Stimulated activated CD8-positive, alpha-beta memory T cell treated with anti-CD3 and anti-CD28 coated beads, Interleukin-2, amount 100 ng/mL, for 1 hour (primary cell): ENCODE measurements at regions not wholly inside any gene's neighbourhood (a gene's known extent, or its start where the extent isn't known, plus 50 kb on each side); places are given as distances from the start of the nearest gene placed in this dataset.
"Not testable (repeated sequence)": the region's sequence is repeated elsewhere in the genome, so short reads cannot be mapped to it uniquely, and the experiment has no call there.

Experiments used
- DNase-seq, 2 donors: peaks; one replicate each; pipeline ENCODE4 v3.0.0-alpha.2; 2020; ENCODE audit warnings: low read depth in 2 of 2

DNA sequence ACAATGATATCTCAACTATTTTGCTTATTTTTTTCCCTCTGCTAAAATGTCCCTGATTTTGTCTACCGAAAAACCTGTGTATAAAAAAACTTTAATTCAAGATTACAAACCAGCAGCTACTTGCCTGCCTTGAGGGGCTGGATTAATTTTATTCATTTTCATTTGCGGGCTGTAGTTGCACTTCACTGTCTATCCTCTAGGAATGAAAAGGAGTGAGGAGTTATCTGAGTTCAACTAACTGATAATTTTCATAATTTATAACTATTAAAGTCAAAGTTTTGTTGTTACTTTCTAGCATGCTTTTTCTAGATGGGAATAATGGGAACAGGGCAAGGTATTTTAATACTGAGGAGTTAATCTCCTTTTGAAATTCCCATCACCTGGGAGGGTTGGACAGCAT is 50.3 kb upstream of the AGTPBP1 start:
- not testable (repeated sequence) for DNase-seq

DNA sequence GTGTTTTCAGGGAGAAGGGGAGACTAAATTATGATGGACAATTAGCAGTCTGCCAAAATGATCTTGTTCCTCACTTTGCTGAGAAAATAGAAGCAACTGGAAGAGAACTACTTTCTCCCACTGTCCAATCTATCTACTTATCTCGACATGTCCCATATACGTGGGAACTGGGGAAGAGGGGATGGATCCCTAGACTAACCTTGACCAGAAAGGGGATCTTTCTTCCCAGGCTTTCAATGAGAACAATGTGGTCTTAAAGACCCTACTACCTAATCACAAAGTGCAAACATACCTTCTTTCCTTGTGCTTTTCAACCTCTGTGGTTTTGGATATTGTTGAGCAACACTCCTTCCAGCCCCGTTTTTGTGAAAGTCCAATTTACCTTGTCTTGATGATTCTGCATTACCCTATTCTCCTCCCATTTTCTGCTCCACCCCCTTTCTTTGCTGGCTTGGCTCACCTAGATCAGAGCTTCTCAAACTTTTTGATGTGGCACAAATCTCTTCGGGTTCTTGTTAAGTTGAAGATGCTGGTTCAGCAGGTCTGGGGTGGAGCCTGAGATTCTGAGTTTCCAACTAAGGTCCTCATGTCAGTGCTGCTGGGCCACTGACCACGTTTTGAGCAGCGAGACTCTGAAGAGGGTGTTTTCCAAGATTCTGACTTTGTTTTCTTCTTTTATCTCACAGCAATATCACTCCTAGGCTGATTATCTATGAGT is 61.4 kb upstream of the AGTPBP1 start:
- DNase-seq = peak in 1 of 2 donors; percentile 2

DNA sequence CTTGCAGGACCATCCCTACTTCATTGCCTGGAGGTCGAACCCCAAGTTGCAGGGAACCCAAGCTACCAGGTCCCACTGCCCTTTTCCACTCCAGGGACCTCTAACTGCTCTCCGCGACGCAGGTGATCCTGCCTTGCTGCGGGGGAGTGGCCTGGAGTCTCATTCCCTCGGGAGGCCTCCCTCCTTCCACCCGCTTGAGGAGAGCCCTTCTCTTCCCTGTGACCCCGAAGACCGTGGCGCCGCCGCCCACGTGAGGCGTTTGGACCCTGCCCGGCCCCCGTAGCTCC is 63.0 kb upstream of the AGTPBP1 start:
- DNase-seq = not testable (repeated sequence)

DNA sequence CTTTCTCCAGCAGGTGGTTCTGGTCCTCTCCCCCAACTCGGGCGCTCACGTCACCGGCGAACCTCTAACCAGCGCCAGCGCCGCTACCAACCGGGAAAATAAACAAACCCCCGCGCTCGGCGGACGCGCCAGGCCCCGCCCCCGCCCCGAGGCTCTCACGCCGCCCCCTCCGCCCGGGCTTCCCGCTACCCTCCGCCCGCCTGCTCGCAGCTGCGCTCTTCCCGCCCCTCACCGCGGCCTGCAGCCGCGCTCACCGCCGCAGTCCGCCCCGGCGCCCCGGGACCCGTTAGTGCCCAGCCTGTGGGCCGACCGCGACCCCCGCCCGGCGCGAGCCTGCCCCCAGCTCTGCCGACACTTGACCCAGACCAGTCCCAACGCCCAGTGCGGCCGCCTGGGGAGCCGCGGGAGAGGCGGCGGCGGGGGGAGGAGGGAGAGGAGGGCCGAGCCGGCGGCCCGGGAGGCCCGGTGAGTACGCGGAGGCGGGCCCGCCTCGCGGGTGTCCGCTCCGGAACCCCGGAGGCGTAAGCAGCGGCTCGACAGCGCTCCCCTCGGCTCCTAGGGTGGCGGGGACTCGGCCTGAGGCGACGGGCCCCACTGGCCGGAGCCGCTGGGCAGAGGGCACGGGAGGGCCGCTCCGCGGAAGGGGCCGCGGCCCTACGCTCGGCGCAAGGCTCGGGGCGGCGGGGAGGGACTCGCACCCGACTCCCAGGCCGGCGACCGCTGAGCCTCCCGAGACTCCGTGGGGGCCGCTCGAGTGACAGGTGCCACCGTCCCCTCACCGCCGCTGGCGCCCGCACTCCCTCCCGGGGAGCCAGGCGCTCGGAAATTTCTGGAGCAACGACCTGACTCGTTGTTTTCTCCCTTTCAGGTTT is 63.6 kb upstream of the AGTPBP1 start:
- DNase-seq = peak; percentile 45 to 62

DNA sequence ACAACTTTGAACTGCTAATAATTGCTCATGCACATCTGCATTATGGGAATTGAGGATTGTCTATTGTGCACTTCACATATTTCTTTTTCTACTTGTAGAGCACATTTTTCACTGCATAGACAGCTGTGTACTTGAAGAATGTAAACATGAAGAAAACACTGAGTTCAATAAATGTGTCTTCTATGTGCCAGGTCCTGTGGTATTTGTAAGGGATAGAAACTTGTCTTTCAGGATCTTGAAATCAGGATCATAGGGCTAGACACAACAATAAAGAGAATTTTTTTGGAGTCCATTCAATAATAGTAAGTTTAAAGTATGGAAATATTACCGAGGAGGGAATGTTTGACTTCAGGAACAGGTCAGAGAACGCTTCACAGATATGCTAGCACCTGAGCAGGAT is 66.6 kb upstream of the AGTPBP1 start:
- DNase-seq = not testable (repeated sequence)

DNA sequence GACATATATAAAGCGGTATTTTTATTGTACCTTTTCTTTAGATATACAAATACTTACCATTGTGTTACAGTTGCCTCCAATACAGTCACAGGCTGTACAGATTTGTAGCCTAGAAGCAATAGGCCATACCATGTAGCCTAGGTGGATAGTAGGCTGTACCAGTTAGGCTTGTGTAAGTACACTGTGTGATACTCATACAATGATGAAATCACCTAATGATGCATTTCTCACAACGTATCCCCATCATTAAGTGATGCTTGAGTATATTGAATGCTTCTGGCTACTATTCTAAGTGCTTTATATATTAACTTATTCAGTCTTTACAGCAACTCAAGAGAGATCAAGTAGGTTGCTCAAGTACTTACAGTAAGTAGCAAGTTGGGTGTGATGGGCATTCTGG is 71.6 kb upstream of the AGTPBP1 start:
- not testable (repeated sequence) for DNase-seq

DNA sequence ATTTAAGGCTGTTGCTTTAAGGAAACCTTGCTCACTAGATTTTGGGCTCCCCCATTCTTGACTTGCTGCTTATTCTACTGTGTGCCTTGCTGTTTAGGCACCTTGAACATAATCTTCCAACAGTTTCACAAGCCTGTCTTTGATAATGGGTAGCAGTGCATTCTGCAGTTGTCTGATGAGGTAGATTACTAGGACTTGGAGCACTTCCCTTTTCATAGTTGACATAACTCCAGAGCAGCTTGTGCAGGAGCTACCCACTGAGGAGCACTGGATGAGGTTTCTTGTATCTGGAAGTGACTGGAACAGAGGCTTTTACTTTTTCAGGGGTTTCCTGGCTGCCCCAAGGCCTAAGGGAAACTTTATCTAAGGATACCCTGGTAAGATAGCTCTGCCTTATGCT is 73.0 kb upstream of the AGTPBP1 start:
- DNase-seq = not testable (repeated sequence)

DNA sequence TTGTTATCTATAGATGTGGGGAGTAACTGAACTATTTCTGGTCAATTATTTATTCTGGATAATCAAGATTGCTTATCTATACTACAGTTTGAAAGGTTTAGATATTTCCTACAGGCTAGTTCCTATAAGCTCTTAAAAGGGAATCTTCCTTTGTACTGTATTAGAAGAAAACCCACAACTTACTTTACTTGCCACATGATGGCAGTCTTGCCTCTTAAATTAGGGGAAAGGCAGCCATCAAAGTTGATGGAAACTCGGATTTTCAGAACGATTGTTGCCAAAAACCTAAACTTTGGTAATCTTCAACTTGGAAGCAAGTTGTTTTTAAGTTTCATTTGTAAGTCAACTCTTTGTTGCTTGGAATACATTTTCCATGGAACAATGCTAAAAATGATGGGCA is 77.2 kb upstream of the AGTPBP1 start:
- not testable (repeated sequence) for DNase-seq

DNA sequence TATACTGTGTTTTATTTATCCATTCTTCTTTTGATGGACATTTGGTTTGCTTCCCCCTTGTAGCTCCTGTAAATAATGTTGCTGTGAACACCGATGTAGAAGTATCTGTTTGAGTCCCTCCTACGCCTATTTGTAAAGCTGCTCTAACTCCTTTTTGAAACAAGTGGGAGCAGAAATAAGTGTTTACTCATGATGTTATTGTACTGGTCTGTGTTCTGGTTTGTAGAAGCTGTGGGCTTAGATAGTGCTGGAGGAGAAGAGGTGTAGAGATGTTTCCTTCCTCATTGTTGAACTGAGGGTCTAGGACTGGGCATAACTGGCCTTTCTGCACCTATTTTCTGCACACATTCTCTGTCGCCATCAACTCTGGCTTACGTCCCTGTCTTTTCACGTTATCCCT is 78.8 kb upstream of the AGTPBP1 start:
- not testable (repeated sequence) for DNase-seq

DNA sequence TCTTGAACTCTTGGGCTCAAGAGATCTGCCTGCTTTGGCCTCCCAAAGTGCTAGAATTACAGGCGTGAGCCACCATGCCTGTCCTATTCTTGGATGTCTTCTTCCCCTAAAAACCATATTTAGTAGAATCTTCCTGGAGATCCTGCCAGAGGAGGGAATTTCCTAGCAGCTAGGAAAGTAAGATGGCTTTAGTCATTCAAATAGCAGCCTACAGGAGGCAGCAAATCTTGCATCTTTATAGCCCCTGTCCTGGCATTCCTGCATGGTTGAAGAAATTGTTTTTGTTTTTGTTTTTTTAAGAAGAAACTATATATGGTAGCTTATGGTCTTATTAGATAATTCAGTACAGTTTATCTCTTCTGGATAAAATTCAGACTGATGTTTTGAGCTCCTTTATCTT is 83.2 kb upstream of the AGTPBP1 start:
- not testable (repeated sequence) for DNase-seq

DNA sequence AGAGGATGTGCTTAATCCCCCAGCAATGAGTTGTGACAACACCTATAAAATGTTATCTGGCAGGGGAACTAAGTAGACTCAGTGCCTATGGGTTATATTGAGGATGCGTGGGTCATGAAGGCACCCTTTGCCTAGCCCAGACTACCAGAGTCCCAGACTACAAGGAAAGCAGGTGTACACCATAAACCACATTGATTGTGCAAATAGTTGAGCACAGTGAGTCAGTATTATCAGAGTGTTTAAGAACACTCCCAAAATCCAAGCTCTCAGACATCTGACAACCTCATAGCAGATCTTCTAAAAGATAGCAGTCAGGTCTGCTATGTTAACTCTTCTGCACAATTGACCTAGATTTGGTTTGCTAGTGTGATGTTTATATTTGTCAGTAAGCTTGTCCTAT is 92.8 kb upstream of the AGTPBP1 start:
- DNase-seq = not testable (repeated sequence)

DNA sequence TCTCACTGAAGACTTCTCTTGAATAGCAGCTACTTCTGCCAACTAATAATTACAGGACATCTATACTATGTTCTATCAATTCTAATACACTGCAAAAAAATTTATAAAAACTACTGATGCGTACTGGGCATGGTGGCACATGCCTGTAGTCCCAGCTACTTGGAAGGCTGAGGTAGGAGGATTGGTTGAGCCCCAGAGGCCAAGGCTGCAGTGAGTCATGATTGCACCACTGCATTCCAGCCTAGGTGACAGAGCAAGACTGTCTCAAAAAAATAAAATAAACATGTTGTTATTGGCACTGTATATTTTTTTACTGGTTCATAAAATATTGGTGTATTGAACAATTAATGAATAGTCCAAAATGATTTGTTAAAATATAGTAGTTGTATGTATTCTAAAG is 97.0 kb upstream of the NAA35 start:
- DNase-seq = not testable (repeated sequence)

DNA sequence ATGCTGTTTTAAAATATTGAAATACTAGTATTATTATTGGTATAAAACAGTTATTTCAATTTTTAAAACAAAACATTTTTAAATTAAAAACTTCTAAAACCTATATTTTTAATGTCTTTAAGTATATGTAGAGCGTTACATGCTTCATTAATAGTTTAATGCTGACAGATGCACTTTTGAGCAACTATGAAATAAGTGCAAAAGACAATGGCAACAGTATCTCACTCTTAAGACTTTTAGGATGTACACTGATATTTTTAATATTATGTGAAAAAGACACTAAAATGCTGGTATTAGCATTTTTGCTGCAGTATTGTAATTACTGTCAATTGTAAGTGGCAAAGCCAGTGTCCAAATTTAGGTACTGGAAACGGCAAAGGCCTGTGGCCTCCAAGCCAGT is 93.2 kb upstream of the NAA35 start:
- DNase-seq = not testable (repeated sequence)

DNA sequence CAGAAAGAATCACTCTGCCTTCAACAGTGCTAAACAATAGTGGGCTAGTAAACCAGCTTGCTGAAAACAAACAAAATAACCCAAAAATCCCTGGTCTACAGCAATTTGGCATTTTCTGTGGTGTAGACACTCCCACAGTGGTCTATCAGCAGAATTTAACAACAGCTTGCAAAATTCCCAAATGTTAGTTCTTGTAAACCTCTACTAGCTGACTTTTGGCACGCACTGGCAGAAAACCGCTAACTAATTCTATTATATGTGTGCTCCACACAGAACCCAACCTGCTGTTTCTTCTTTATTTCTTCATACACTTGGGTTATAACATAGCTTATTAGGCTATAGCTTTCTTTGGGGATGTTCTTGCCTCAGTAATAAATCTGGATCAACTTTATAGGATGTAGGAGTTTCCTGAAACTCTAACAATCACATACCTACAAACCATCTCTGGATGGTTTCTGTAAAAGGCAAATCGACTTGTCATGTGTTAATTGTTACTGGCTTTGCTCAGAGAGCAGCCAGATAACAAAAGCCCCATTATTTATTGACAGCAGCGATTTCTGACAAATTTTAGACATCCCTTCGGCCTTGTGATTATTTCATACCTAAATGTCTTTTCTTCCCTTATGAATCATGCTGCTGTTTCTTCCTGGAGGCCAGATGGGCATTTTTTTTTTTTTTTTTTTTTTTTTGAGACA is 82.7 kb upstream of the NAA35 start:
- no peak for DNase-seq

DNA sequence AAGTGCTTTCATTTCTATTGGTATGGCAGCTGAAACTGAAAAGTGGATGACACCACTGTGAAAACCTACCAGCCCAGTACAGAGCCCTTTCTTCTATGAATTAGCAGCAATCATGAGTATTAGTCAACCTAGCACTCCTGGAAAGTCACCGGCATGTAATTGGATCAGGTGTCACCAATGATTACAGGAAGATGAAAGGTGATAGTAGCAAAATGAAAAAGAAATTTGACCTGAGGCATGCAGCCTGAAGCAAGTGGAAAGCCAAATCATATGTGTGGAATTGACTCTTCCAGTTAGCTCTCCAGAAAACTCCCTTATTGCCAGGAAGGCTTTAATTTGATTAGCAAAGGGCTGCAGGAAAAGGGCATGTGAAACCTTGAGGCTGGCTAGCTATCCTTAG is 81.2 kb upstream of the NAA35 start:
- no peak for DNase-seq

DNA sequence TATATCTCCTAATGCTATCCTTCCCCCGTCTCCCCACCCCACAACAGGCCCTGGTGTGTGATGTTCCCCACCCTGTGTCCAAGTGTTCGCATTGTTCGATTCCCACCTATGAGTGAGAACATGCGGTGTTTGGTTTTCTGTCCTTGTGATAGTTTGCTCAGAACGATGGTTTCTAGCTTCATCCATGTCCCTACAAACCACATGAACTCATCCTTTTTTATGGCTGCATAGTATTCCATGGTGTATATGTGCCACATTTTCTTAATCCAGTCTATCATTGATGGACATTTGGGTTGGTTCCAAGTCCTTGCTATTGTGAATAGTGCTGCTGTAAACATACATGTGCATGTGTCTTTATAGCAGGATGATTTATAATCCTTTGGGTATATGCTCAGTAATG is 79.1 kb upstream of the NAA35 start:
- DNase-seq = not testable (repeated sequence)

DNA sequence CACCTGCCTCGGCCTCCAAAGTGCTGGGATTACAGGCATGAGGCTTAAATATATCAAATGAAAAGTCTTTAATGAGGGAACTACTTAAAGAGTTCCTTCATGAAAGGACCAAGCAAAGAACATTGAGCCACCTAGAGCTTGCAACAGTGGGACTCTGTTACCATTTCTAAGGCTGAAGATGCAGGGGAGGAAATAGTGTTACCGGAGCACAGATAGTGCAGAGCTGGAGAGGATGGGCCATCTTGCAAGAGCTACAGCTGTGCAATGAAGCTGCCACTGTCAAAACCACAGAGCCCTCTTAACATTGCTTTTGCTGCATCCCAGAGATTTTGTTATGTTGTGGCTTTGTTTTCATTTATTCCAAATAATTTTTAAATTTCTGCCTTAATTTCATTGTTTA is 77.1 kb upstream of the NAA35 start:
- no peak for DNase-seq

DNA sequence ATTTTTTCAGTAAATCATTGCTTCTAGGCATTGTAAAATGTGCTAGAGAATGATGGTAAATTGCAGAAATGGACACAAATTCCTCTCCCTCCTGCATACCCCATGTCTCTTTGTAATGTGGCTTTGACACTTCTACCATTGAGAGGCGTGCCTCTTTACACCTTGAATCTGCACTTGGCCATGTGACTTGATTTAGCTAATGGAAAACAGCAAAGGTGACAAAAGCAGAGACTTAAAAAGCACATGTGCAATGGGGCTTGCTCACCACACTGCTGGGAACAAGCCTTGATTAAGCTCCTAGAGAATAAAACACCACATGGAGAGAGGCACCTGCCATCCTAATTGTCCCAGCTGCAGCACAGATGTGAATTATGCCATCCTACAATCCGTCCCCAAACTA is 69.9 kb upstream of the NAA35 start:
- DNase-seq = no peak

DNA sequence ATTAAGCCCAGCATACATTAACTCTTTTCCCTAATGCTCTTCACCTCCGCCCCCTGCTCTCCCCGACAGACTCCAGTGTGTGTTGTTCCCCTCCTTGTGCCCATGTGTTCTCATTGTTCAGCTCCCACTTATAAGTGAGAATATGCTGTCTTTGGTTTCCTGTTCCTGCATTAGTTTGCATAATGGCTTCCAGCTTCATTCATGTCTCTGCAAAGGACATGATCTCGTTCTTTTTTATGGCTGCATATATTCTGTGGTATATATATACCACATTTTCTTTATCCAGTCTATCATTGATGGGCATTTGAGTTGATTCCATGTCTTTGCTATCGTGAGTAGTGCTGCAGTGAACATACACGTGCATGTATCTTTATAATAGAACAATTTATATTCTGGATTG is 69.3 kb upstream of the NAA35 start:
- not testable (repeated sequence) for DNase-seq

DNA sequence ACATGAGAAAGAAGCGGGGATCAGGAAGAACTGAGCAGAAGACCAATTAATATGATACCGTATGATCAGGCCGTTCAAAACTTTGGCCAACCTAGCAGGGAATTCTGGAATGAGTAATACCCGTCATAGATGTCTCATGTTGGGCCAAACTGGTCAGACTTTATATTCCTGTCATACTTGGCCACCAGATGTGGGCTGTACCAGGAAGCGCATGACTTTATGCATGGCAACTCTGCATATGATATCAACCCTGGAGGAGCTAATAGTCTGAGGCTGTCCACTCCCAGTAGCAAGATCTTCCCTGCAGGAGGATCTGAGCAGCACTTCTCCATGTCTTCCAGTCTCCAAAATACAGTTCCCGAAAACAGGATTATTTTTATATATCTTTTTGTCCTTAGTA is 68.5 kb upstream of the NAA35 start:
- no peak for DNase-seq

DNA sequence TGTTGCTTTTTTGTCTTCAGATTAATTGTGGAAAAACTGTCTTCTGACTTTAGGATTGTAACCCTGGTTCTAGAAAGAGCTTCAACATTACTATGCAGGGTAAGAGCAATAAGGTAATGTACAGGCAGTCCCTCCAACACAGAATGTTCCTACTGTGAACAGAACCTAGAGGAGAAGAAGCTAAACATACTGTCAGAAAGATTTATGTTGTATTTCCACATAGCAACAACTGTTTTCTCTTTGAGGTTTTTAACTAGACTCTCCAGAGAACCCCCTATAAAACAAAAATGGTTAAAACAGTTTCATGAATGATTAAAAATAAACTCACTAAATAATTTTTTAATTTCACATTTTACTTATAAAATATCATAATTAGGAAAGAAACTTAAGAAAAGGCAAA is 64.3 kb upstream of the NAA35 start:
- DNase-seq = no peak

DNA sequence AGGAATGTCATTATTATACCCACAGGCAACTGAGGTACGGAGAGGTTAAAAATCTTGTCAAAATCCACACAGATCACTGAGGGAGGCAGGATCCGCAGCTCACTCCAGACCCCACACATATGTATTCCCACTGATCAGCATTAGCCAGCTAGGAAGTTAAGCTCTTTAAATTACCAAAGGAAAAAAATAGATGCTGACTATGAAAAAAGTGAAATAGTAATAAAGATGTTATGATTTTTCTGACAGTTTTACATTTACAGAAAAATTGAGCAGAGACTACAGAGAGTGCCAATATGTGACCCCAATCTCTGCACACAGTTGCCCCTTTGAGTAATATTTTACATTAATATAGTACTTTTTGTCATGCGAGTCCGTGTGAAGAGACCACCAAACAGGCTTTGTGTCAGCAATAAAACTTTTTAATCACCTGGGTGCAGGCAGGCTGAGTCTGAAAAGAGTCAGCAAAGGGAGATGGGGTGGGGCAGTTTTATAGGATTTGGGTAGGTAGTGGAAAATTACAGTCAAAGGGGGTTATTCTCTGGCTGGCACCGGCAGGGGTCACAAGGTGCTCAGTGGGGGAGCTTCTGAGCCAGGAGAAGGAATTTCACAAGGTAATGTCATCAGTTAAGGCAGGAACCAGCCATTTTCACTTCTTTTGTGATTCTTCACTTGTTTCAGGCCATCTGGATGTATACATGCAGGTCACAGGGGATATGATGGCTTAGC is 61.9 kb upstream of the NAA35 start:
- DNase-seq = not testable (repeated sequence)
